Muscle of leg (tissue), 3 donors: ENCODE measurements at regions not wholly inside any gene's neighbourhood (a gene's known extent, or its start where the extent isn't known, plus 50 kb on each side); places are given as distances from the start of the nearest gene placed in this dataset.

ENCODE experiments used
- DNase-seq: peaks from one replicate; pipeline ENCODE4 v3.0.0; 2013
- H3K27ac ChIP-seq: one replicate; pipeline ENCODE4 v1.5.1; 2013; ENCODE audit warnings: mild to moderate bottlenecking, low read length, control low read depth
- H3K27me3 ChIP-seq: one replicate; pipeline ENCODE4 v1.6.1; 2013; ENCODE audit warnings: low read length; ENCODE audit not compliant: control insufficient read depth, insufficient read depth
- H3K36me3 ChIP-seq: one replicate; pipeline ENCODE4 v1.6.1; 2013; ENCODE audit warnings: low read length; ENCODE audit not compliant: control insufficient read depth, insufficient read depth
- H3K4me1 ChIP-seq: one replicate; pipeline ENCODE4 v1.6.1; 2013; ENCODE audit warnings: low read length; ENCODE audit not compliant: control insufficient read depth, insufficient read depth
- H3K4me3 ChIP-seq: one replicate; pipeline ENCODE4 v1.5.1; 2013; ENCODE audit warnings: low read length, control low read depth
- H3K9me3 ChIP-seq: replicated peaks from 2 replicates; pipeline ENCODE4 v1.6.1; 2013; ENCODE audit warnings: low read depth, low read length; ENCODE audit not compliant: control insufficient read depth
- WGBS: methylation state at CpG from one replicate; pipeline ENCODE4 v1.1.5; 2013; ENCODE audit warnings: missing lambda C conversion rate; ENCODE audit not compliant: insufficient coverage; 5-methylcytosine and 5-hydroxymethylcytosine counted together

DNA sequence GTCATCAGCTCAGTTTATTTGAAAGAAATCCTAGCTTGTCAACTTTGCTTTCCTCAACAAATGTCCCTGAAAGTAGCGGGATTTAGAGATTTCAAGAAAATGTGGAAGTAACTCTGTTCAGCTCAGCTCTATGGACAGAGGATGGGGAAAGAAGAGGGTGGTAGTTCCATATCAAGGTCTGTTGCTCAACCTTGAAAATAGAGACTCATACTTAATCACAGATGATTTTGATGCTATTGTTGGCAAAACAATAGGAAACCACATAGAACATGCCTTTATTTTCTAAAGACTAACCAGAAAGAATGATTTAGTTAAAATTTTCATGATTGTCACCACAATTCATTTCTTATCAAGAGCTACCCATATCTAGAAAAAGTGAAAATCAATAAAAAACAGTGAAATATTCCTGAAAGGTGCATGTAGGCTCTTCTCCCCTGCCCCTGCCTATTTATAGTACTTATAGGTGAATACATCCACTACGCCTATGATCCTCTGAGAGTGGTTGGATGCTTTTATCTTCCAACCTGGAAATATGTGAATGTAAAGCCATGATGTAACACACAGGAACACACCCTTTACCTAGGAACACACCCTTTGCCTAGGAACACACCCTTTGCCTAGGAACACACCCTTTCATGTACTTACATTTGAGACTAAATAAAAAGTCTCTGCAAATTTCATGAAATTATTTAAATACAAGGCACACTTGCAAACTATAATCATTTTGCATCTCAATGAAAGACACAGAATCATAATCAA is 65.8 kb downstream of the ETAA1 start:
- no peaks in the 10 kb centered on the region for H3K9me3 ChIP-seq
- H3K4me1 ChIP-seq = no peaks in the 10 kb centered on the region
- no peak overlapping the region for H3K4me3 ChIP-seq
- H3K36me3 ChIP-seq = no peaks in the 10 kb centered on the region
- DNase-seq = no peak
- H3K27me3 ChIP-seq = no peaks in the 10 kb centered on the region
- no peak overlapping the region for H3K27ac ChIP-seq
- no CpG with 5 or more reads among the region's 2 CpGs for WGBS

DNA sequence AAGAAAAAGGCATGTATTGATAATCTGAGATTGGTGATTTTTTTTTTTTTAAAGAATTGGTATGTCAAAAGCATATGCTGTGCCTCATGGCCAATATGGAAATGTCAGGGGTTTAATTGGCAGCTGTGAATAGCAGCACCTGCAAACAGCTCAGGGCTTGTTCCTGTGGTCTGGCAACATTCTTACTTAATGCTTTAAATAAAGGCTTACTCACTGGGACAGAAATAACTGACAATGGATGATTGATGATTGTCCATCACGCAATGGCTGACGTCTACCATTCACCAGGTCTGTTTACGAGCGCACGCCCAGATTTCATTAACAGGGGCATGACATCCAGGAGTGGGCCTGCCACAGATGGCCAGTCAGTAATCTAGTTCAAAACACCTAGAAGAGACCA is 66.7 kb downstream of the ETAA1 start:
- H3K27me3 ChIP-seq = no peaks in the 10 kb centered on the region
- no peak for DNase-seq
- H3K27ac ChIP-seq = no peak overlapping the region
- H3K36me3 ChIP-seq = no peaks in the 10 kb centered on the region
- no CpG with 5 or more reads among the region's 5 CpGs for WGBS
- H3K9me3 ChIP-seq = no peaks in the 10 kb centered on the region
- H3K4me3 ChIP-seq = no peak overlapping the region
- no peaks in the 10 kb centered on the region for H3K4me1 ChIP-seq

DNA sequence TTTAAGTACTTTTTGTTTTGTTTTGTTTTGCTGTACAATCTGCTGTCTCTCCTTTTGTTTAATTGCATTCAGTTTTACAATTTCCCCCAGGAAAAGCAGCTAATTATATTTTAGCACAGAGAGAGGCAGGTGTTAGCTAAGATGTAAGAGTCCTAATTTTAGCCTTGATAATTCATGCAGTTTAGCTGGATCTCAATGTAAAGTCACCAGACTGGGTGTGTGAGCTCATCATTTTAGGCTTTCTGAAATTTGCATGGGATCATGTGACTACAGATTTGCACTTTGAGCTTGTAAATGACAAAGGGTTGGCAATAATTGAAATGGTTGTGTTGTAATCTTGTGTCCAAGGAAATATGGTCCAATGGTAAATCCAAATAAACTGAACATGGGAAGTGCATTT is 68.5 kb downstream of the ETAA1 start:
- no peak for DNase-seq
- no peaks in the 10 kb centered on the region for H3K27me3 ChIP-seq
- H3K4me3 ChIP-seq = no peak overlapping the region
- no peaks in the 10 kb centered on the region for H3K4me1 ChIP-seq
- H3K36me3 ChIP-seq = no peaks in the 10 kb centered on the region
- H3K9me3 ChIP-seq = no peaks in the 10 kb centered on the region
- no peak overlapping the region for H3K27ac ChIP-seq

DNA sequence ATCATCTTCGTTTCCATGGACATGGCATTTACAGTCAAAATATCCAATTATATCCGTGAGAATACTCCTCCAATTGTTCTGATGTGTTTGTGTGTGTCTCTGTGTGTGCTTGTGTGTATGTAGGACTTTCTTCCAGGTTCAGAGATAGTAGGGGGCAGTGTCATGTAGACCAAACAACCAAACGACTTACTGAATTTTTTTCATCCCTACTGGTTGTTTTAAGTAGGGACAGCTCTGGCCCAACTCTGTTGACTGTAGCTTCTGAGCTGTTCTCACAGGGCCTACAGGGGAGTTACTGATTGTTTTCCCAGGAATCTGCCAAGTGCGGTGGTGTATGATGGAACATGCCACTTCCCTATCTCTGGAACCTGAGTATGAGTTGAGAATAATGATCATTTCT is 69.6 kb downstream of the ETAA1 start:
- H3K4me3 ChIP-seq = no peak overlapping the region
- no peaks in the 10 kb centered on the region for H3K4me1 ChIP-seq
- H3K9me3 ChIP-seq = no peaks in the 10 kb centered on the region
- no peaks in the 10 kb centered on the region for H3K36me3 ChIP-seq
- no peak for DNase-seq
- no peak overlapping the region for H3K27ac ChIP-seq
- no CpG with 5 or more reads among the region's 4 CpGs for WGBS
- no peaks in the 10 kb centered on the region for H3K27me3 ChIP-seq

DNA sequence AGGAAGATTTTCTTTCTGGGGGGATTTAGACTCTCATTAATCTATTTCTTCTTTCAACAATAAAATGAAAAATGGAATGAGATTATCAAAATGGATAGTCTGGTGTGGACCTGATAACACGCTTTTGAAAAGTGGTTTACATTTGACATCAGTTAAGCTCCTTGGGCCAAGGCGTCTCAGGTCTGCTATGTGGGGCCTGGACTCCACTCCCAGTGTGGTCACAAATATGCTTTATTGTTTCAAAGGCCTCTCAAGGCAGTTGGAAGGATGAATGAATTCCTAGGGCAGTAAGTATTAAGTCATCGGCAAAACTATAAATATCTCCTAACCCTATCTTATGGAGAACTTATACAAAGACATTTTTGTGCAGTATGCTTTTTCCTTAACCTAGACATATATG is 74.5 kb downstream of the ETAA1 start:
- Histone ChIP-seq H3K36me3 (no peaks in the 10 kb centered on the region), H3K9me3 (no peaks in the 10 kb centered on the region), H3K27ac (no peak overlapping the region), H3K27me3 (no peaks in the 10 kb centered on the region), H3K4me1 (no peaks in the 10 kb centered on the region), H3K4me3 (no peak overlapping the region)
- DNase-seq = no peak
- no CpG with 5 or more reads among the region's 3 CpGs for whole genome bisulfite sequencing

DNA sequence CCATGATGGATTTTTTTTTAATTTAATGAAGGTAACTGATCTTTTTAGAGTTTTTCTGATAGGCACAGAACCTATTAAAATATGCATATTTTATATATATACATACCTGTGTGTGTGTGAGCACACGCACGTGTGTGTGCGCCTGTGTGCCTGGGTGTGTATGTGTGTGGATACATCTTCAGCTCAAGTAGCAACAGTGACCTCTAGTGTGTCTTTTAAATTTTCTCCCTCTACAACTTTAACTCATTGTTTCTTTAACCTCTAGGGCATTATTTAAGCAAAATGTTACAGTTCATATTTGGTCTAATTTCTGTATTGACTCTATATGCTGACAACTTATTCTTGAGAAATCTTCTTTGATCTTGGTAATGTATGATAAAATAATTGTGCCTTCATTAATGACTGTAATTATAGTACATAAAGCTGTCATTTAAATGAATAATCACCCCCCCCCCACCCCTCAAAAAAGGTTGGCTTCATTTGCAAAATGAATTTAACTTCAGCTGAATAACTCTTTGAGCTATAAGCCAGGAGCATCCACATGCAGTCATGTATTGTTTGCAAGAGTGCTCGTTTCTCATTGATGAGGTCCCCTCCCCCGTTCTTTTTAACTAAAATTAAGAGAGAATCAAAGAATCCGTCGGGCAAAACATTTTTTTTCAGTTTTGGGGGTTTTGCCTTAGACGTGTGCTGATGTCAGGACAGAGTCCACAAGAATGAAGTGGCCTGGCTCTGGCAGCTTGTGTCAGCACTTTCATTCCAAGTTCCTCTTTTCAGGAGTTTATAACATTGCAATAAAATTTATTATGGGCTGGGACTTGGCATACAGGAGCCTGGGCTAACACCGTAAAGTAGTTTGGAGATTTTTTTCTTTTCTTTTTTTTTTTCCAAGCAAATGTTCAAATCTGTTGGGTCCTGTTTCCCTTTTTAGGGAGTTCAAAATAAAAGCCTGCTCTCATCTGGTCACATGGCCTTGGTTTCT is 80.0 kb downstream of the ETAA1 start:
- no CpG with 5 or more reads among the region's 9 CpGs for WGBS
- peak; percentile 77 for DNase-seq
- Histone ChIP-seq H3K27me3 (no peaks in the 10 kb centered on the region), H3K4me3 (no peak overlapping the region), H3K27ac (no peak overlapping the region), H3K9me3 (no peaks in the 10 kb centered on the region), H3K36me3 (no peaks in the 10 kb centered on the region), H3K4me1 (no peaks in the 10 kb centered on the region)

DNA sequence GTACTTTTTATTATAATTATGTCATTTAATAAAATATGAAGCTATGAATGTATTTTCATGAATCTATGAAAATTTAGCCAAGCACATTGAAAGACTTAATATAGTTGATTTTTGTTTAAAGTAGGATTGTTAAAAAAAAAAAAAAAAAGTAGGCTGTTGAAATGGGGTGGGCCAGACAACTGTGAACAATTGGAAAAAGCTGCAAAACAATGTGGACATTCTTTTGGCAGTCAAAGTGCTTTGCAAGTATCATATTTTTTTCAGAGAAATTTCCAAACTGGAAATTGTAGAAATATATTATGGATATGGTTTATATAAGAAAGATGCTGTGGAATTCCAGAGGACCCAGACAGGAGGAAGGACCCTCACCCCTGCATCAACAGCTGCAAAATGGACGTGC is 82.1 kb downstream of the ETAA1 start:
- Histone ChIP-seq H3K4me3 (no peak overlapping the region), H3K9me3 (no peaks in the 10 kb centered on the region), H3K27ac (no peak overlapping the region), H3K36me3 (no peaks in the 10 kb centered on the region), H3K27me3 (no peaks in the 10 kb centered on the region), H3K4me1 (no peaks in the 10 kb centered on the region)
- no CpG with 5 or more reads among the region's 1 CpG for WGBS
- peak; percentile 79 for DNase-seq

DNA sequence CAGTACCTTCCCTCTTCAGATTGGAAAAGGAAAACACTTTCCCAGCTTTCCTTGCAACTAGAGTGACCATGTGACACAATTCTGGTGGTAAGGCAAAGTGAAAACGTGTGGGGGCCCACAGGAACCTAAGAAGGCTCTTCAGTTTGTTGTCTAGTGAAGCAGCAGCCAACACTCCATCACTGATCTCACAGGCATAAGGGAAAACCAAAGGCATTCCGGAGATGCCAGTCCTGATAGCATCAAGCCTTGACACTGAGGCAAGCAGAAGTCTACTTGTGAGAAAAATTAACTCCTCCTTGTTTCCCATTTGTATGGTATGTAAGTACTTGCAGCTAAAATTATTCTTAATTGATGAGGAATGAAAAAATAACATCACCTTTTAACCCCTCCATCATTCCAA is 88.3 kb downstream of the ETAA1 start:
- no CpG with 5 or more reads among the region's 2 CpGs for WGBS
- Histone ChIP-seq H3K4me3 (no peak overlapping the region), H3K27me3 (no peaks in the 10 kb centered on the region), H3K9me3 (no peaks in the 10 kb centered on the region), H3K27ac (no peak overlapping the region), H3K4me1 (no peaks in the 10 kb centered on the region), H3K36me3 (no peaks in the 10 kb centered on the region)
- DNase-seq = no peak

DNA sequence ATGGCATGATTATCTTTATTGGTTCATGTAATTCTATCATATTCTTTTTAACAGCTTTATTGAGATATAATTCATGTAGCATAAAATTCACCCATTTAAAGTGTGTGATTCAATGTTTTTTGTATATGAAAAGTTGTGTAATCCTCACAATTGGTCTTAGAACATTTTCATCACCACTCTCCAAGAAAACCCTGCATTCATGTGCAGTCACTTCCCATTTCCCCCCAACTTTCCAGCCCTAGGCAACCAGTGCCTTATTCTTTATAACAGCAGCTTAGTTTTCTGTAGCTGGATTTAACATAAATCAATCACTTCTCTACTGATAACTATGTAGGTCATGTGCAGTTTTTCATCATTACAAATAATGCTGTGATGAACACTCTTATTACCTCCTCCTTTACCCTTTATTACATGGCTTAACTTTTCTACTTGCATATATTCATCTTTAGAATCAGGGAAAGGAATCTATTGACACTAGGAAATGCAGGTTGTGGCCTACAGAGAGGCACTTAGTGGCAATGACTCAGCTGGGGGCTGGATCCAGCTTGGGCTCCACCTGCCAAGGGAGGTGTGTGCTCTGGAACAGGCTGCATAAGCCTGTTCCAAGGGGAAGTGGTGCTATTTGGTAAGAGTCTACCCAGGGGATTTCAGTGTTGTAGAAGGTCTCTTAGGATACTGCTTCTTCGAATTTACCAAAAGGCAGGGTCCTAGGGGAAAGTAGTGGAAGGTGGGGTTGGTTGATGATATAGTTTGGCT is 89.1 kb downstream of the ETAA1 start:
- no peaks in the 10 kb centered on the region for H3K36me3 ChIP-seq
- no peak overlapping the region for H3K27ac ChIP-seq
- H3K4me1 ChIP-seq = no peaks in the 10 kb centered on the region
- no peak overlapping the region for H3K4me3 ChIP-seq
- H3K9me3 ChIP-seq = no peaks in the 10 kb centered on the region
- H3K27me3 ChIP-seq = no peaks in the 10 kb centered on the region
- DNase-seq = no peak
- WGBS = no CpG with 5 or more reads among the region's 1 CpG

DNA sequence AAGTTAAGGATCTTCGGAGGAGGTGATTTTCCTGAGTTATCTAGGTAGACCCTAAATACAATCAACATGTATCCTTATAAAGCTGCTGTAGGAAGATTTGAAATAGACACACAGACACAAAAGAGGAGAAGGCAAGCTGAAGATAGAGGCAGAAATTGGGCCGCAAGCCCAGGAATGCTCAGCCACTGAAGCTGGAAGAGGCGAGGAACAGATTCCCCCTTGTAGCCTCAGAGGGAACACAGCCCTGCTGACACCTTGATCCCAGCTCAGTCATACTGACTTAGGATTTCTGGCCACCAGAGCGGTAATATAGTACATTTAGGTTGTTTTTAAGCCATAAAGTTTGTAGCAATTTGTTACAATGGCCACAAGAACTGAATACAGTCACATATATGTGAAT is 90.9 kb downstream of the ETAA1 start:
- Histone ChIP-seq H3K36me3 (no peaks in the 10 kb centered on the region), H3K4me1 (no peaks in the 10 kb centered on the region), H3K9me3 (no peaks in the 10 kb centered on the region), H3K27ac (no peak overlapping the region), H3K4me3 (no peak overlapping the region), H3K27me3 (no peaks in the 10 kb centered on the region)
- DNase-seq = no peak
- 73% methylated on average over 2 of the region's 4 CpGs for WGBS
